ENCODE measurements at regions not wholly inside any gene's neighbourhood (a gene's known extent, or its start where the extent isn't known, plus 50 kb on each side); places are given as distances from the start of the nearest gene placed in this dataset.

GRCh38 chr12:89217472-89217871 lies 134.8 kb downstream of the DUSP6 start:
- Histone ChIP-seq H3K4me1 (ENCODE audit: insufficient read depth, low read length) (peaks cover under 1% of the 10 kb centered on the region), H3K4me3 (ENCODE audit: low read length in 2 of 2) (no peak overlapping the region), H3K9me3 (ENCODE audit: control insufficient read depth in 1 of 2, low read length in 2 of 2) (no peaks in the 10 kb centered on the region), H3K27me3 (ENCODE audit: insufficient read depth, low read length) (no peaks in the 10 kb centered on the region), H3K27ac (ENCODE audit: low read depth, low read length) (no peak overlapping the region), H3K36me3 (ENCODE audit: insufficient read depth, low read length) (no peaks in the 10 kb centered on the region)
- no peaks in the 10 kb centered on the region for H3K27me3 Mint-ChIP-seq
- H3K9me3 Mint-ChIP-seq = peaks cover 0 to 3% (median 0%) of the 10 kb centered on the region in 8 donors
- intact Hi-C loops (cut with micrococcal nuclease) = no loop called here
- ChIA-PET CTCF (ENCODE audit: partially characterized antibody) (no interaction called here), POLR2A (ENCODE audit: partially characterized antibody) (no interaction called here)
- H3K27ac Mint-ChIP-seq = no peak overlapping the region
- no peaks in the 10 kb centered on the region for H3K36me3 Mint-ChIP-seq
- DNase-seq = no peak
- peaks cover under 1 to 2% (median 2%) of the 10 kb centered on the region in 4 donors for H3K4me1 Mint-ChIP-seq
- no peak overlapping the region for H3K4me3 Mint-ChIP-seq

- Mint-ChIP-seq H3K4me1 (peaks cover 7 to 13% (median 9%) of the 10 kb centered on the region in 4 donors), H3K27me3 (no peaks in the 10 kb centered on the region), H3K9me3 (peaks cover 0 to 3% (median 0%) of the 10 kb centered on the region in 8 donors), H3K36me3 (no peaks in the 10 kb centered on the region), H3K4me3 (no peak overlapping the region), H3K27ac (no peak overlapping the region)
- ChIA-PET CTCF (ENCODE audit: partially characterized antibody) (no interaction called here), POLR2A (ENCODE audit: partially characterized antibody) (no interaction called here)
- intact Hi-C loops (cut with micrococcal nuclease) = no loop called here
- no peak for DNase-seq
- Histone ChIP-seq H3K9me3 (ENCODE audit: control insufficient read depth in 1 of 2, low read length in 2 of 2) (no peaks in the 10 kb centered on the region), H3K4me1 (ENCODE audit: insufficient read depth, low read length) (peaks cover 6% of the 10 kb centered on the region), H3K27ac (ENCODE audit: low read depth, low read length) (no peak overlapping the region), H3K36me3 (ENCODE audit: insufficient read depth, low read length) (no peaks in the 10 kb centered on the region), H3K27me3 (ENCODE audit: insufficient read depth, low read length) (no peaks in the 10 kb centered on the region), H3K4me3 (ENCODE audit: low read length in 2 of 2) (no peak overlapping the region)
These were observed 135.9 kb downstream of the DUSP6 start for GRCh38 chr12:89216211-89216952.

GRCh38 chr12:89215196-89215595 lies 137.1 kb downstream of the DUSP6 start:
- Mint-ChIP-seq H3K9me3 (no peaks in the 10 kb centered on the region), H3K27me3 (no peaks in the 10 kb centered on the region), H3K36me3 (no peaks in the 10 kb centered on the region), H3K4me3 (no peak overlapping the region), H3K4me1 (peaks cover 7 to 17% (median 9%) of the 10 kb centered on the region in 4 donors), H3K27ac (no peak overlapping the region)
- H3K27ac ChIP-seq (ENCODE audit: low read depth, low read length) = no peak overlapping the region
- no peaks in the 10 kb centered on the region for H3K27me3 ChIP-seq (ENCODE audit: insufficient read depth, low read length)
- intact Hi-C loops (cut with micrococcal nuclease) = no loop called here
- no peak overlapping the region for H3K4me3 ChIP-seq (ENCODE audit: low read length in 2 of 2)
- no peak for DNase-seq
- ChIA-PET CTCF (ENCODE audit: partially characterized antibody) (no interaction called here), POLR2A (ENCODE audit: partially characterized antibody) (no interaction called here)
- no peaks in the 10 kb centered on the region for H3K36me3 ChIP-seq (ENCODE audit: insufficient read depth, low read length)
- H3K4me1 ChIP-seq (ENCODE audit: insufficient read depth, low read length) = peaks cover 6% of the 10 kb centered on the region
- H3K9me3 ChIP-seq (ENCODE audit: control insufficient read depth in 1 of 2, low read length in 2 of 2) = no peaks in the 10 kb centered on the region

GRCh38 chr12:89213747-89214146 lies 138.6 kb downstream of the DUSP6 start:
- Mint-ChIP-seq H3K27ac (no peak overlapping the region), H3K4me1 (peaks cover 7 to 17% (median 9%) of the 10 kb centered on the region in 4 donors), H3K4me3 (no peak overlapping the region), H3K27me3 (no peaks in the 10 kb centered on the region), H3K36me3 (no peaks in the 10 kb centered on the region), H3K9me3 (no peaks in the 10 kb centered on the region)
- ChIA-PET CTCF (ENCODE audit: partially characterized antibody) (no interaction called here), POLR2A (ENCODE audit: partially characterized antibody) (interaction anchor here (0.7 kb wide), 1 partner anchor 253 kb away, joined by 5 read pairs; no protein-coding TSS in a partner anchor)
- no peak for DNase-seq
- H3K36me3 ChIP-seq (ENCODE audit: insufficient read depth, low read length) = no peaks in the 10 kb centered on the region
- no peaks in the 10 kb centered on the region for H3K9me3 ChIP-seq (ENCODE audit: control insufficient read depth in 1 of 2, low read length in 2 of 2)
- H3K4me3 ChIP-seq (ENCODE audit: low read length in 2 of 2) = no peak overlapping the region
- no peak overlapping the region for H3K27ac ChIP-seq (ENCODE audit: low read depth, low read length)
- intact Hi-C loops (cut with micrococcal nuclease) = no loop called here
- peaks cover 6% of the 10 kb centered on the region for H3K4me1 ChIP-seq (ENCODE audit: insufficient read depth, low read length)
- H3K27me3 ChIP-seq (ENCODE audit: insufficient read depth, low read length) = no peaks in the 10 kb centered on the region

GRCh38 chr12:89213139-89213538 lies 139.2 kb downstream of the DUSP6 start:
- H3K4me1 ChIP-seq (ENCODE audit: insufficient read depth, low read length) = peaks cover 6% of the 10 kb centered on the region

GRCh38 chr12:89212339-89212771 lies 139.9 kb downstream of the DUSP6 start:
- Histone ChIP-seq H3K36me3 (ENCODE audit: insufficient read depth, low read length) (no peaks in the 10 kb centered on the region), H3K27me3 (ENCODE audit: insufficient read depth, low read length) (no peaks in the 10 kb centered on the region), H3K4me3 (ENCODE audit: low read length in 2 of 2) (no peak overlapping the region), H3K9me3 (ENCODE audit: control insufficient read depth in 1 of 2, low read length in 2 of 2) (no peaks in the 10 kb centered on the region), H3K27ac (ENCODE audit: low read depth, low read length) (no peak overlapping the region), H3K4me1 (ENCODE audit: insufficient read depth, low read length) (peaks cover 6% of the 10 kb centered on the region)
- Mint-ChIP-seq H3K27ac (no peak overlapping the region), H3K27me3 (no peaks in the 10 kb centered on the region), H3K9me3 (no peaks in the 10 kb centered on the region), H3K4me3 (no peak overlapping the region), H3K4me1 (peaks cover 7 to 17% (median 9%) of the 10 kb centered on the region in 4 donors), H3K36me3 (no peaks in the 10 kb centered on the region)
- POLR2A ChIA-PET (ENCODE audit: partially characterized antibody) = no interaction called here
- CTCF ChIA-PET (ENCODE audit: partially characterized antibody) = interaction anchor here (1.4 kb wide), 1 partner anchor 10 kb away, joined by 3 read pairs; no protein-coding TSS in a partner anchor
- intact Hi-C loops (cut with micrococcal nuclease) = no loop called here
- no peak for DNase-seq

More at GRCh38 chr12:89213139-89213538, 139.2 kb downstream of the DUSP6 start:
- Histone ChIP-seq H3K27me3 (ENCODE audit: insufficient read depth, low read length) (no peaks in the 10 kb centered on the region), H3K36me3 (ENCODE audit: insufficient read depth, low read length) (no peaks in the 10 kb centered on the region), H3K4me3 (ENCODE audit: low read length in 2 of 2) (no peak overlapping the region), H3K9me3 (ENCODE audit: control insufficient read depth in 1 of 2, low read length in 2 of 2) (no peaks in the 10 kb centered on the region), H3K27ac (ENCODE audit: low read depth, low read length) (no peak overlapping the region)
- no peak overlapping the region for H3K4me3 Mint-ChIP-seq
- H3K9me3 Mint-ChIP-seq = no peaks in the 10 kb centered on the region
- no peaks in the 10 kb centered on the region for H3K27me3 Mint-ChIP-seq
- peaks cover 7 to 17% (median 9%) of the 10 kb centered on the region in 4 donors for H3K4me1 Mint-ChIP-seq
- H3K27ac Mint-ChIP-seq = no peak overlapping the region
- POLR2A ChIA-PET (ENCODE audit: partially characterized antibody) = interaction anchor here (0.7 kb wide), 1 partner anchor 253 kb away, joined by 5 read pairs; no protein-coding TSS in a partner anchor
- CTCF ChIA-PET (ENCODE audit: partially characterized antibody) = no interaction called here
- intact Hi-C loops (cut with micrococcal nuclease) = no loop called here
- DNase-seq = no peak
- H3K36me3 Mint-ChIP-seq = no peaks in the 10 kb centered on the region

GRCh38 chr12:89211456-89211855 lies 140.8 kb downstream of the DUSP6 start:
- intact Hi-C loops (cut with micrococcal nuclease) = no loop called here
- no peak for DNase-seq
- H3K27me3 ChIP-seq (ENCODE audit: insufficient read depth, low read length) = no peaks in the 10 kb centered on the region
- Mint-ChIP-seq H3K36me3 (no peaks in the 10 kb centered on the region), H3K4me1 (peaks cover 8 to 17% (median 10%) of the 10 kb centered on the region in 4 donors), H3K4me3 (no peak overlapping the region), H3K9me3 (no peaks in the 10 kb centered on the region), H3K27ac (no peak overlapping the region), H3K27me3 (no peaks in the 10 kb centered on the region)
- no peak overlapping the region for H3K27ac ChIP-seq (ENCODE audit: low read depth, low read length)
- POLR2A ChIA-PET (ENCODE audit: partially characterized antibody) = no interaction called here
- H3K36me3 ChIP-seq (ENCODE audit: insufficient read depth, low read length) = no peaks in the 10 kb centered on the region
- peaks cover 6% of the 10 kb centered on the region for H3K4me1 ChIP-seq (ENCODE audit: insufficient read depth, low read length)
- H3K9me3 ChIP-seq (ENCODE audit: control insufficient read depth in 1 of 2, low read length in 2 of 2) = no peaks in the 10 kb centered on the region
- no peak overlapping the region for H3K4me3 ChIP-seq (ENCODE audit: low read length in 2 of 2)
- CTCF ChIA-PET (ENCODE audit: partially characterized antibody) = interaction anchor here (1.4 kb wide), 1 partner anchor 11 kb away, joined by 3 read pairs; no protein-coding TSS in a partner anchor

Measured in CD4-positive, alpha-beta memory T cell (primary cell).